ENCODE measurements at regions not wholly inside any gene's neighbourhood (a gene's known extent, or its start where the extent isn't known, plus 50 kb on each side); places are given as distances from the start of the nearest gene placed in this dataset.

DNA sequence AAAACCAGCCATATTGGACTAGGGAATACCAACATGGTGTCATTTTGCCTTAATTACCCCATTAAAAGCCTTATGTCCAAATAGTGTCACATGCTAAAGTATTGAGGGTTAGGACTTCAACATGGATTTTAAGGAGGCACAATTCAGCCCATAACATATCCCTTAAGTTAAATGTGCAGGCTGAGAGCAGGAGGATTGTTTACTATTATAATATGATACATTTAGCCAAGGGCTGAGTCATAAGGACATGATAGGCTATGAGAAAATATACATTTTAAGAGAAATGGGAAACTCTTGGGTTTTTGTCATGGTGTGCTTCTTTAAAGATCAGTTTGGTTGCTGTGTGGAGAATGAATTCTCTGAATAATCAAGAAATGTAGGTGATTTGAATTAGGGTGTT, 136.8 kb downstream of the RDH14 start:
- DNase-seq: no peak

DNA sequence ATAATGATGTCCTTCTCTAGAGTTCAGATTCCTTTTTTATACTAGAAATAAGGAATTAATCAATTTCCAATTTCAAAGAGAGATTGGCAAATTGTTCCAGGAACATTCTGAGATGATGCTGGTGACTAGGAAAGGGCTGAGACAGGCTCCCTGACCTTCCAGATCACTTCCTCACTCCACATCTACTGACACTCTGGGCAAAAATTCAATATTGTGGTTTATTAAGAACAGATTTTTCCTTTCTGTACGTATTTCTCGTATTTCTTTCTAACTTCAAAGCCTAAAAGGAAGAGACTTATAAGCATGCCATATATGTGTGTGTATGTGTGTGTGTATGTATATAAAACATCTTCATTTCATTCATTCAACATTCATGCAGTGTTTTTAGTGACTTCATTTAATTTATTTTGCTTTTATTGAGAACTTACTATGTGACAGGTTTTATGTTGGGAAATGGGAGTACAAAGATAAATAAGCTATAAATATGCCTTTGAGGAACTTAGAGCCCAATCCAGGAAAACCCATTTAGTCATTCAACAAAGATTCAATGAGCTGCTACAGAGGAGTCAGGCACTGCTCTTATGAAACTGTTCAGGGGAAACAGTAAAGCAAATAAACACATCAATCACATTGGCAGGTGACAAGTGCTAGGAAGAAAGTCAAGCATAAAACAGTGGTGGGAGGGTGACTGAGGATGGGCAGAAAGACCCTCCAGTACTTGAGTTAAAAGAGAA, 137.9 kb downstream of the RDH14 start:
- DNase-seq: no peak

DNA sequence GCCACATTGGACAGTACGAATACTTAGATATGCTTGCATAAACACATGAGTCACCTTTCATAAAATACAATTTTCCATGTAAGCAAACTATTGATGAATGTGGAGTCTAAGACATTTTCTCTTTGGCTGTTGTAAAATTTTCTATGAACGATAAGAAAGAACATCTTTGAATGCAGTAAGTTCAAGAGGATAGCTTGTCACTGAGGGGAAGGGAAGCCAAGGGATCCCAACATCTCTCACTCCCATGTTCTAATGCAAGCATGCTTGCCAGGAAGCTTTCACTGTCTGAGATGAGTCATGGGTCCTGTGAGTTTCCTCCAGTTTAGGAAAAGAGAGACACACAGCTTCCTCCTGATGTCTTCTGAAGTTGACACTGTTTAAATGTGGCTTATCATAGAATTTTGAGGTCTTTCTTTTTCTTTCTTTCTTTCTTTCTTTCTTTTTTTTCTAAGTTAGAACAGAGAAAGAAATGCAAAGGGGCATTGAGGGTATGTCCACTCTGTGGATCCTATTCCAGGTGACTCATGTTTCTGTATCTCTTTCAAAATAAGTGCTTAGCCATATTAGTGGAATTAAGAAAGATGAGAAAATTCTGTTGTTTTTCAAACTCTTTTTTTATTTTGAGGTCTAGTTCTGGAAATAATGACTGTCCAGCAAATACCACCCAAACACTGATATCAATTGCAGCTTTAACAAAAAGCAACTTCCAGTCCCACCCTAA, 146.6 kb downstream of the RDH14 start:
- DNase-seq: peak; percentile 74

DNA sequence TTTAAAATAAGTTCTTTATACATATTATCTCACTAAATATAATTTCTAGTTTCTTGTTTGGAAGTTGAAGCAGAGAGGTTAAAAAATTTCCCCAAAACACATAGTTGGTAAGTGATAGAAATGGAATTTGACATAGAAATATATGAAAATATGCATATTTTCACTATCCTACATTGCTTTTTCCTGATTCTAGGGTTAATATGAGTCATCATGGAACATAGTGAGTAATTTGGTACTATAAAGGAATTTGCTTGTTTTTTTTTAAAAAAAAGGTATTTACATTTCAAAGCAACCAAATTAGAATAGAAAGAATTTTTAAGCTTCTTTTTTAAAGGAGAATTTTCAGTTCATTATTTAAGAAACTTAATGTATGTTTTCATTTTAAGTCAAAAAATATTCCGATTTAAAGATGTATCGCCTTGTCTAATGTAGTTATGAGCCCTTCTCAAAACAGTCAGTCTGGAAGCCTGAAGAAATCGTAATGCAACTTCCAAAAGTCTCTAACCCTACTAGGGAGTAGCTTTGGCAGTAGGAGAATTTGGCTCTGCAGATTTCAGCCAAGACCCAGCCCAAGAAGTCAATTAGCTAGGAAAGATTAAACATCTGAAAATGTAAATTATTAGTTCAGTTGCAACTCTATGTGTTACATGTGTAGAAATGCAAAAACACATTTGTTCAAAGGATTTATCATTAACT, 147.3 kb downstream of the RDH14 start:
- DNase-seq: peak; percentile 36

DNA sequence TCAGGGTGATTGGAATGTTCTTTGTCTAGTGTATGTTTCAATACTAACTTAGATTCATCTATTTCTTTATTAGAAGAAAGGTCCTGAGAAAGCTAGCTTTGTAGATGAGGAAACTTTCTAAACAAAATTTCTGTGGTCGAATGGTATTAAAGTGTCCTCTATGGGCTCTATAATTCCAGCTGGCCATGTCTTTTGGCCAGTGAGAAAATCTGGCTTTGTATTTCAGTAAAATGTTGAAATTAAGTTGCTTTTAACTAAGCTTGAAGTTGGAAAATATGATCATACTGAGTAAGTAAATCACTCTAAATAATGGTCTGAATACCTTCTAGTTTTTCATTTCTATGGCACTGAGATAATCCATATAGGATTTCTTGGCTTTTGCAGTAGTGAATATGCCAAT, 148.8 kb downstream of the RDH14 start:
- no peak for DNase-seq

DNA sequence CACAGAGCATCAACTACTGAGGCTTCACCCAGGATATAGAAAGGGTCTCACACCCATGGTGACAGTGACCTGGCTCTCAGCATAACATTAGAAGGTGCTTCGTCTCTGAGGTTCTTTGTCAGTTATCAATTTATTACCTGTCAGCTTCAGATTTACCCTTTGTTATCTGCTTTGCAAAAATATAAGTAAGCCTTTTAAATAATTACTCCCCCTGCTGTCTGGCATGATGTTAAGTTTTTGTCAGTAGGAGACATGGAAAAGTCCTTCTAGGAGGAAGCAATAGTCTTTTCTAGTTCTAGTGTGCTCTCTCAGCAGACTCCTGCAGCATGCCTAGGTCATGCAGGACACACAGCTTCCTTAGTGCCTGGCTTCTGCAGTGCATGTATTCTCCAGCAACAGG, 149.9 kb downstream of the RDH14 start:
- DNase-seq: no peak

DNA sequence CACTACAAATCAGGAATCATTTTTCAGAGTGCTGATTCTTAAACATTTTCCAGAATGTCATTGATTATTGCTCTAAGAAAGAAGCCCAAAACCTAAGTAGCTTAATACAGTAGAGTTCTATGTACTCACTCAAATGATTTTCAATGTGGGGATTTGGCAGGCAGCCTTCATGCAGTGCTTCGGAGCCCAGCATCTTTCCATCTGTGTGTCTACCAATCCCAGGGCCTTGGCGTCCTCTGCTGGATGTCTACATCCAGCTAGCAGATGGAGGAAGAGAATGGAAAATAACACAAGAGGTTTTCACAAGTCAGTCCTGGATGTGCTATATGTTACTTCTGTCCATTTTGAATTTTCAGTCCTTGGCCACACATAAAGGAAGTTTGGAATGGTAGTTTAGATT, 151.8 kb downstream of the RDH14 start:
- DNase-seq: no peak

DNA sequence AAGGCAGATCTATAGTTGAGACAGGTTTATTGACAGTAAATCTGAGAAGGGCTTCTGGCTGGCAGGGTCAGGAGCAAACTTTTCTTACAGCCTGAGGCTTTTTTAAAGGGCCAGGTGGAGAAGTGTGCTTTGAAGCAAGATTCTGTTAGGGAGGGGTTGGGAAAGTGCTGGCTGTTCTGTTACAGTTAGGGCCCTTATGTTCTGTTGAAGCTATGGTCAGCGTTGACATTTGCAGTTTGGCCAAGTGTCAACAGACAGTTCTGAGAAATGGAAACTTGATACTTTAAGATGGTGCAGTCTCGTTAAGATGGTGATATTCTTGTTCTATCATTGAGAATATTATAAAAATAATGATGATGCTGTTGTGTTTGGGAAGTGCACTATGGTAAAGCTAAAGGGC, 154.2 kb downstream of the RDH14 start:
- no peak for DNase-seq

DNA sequence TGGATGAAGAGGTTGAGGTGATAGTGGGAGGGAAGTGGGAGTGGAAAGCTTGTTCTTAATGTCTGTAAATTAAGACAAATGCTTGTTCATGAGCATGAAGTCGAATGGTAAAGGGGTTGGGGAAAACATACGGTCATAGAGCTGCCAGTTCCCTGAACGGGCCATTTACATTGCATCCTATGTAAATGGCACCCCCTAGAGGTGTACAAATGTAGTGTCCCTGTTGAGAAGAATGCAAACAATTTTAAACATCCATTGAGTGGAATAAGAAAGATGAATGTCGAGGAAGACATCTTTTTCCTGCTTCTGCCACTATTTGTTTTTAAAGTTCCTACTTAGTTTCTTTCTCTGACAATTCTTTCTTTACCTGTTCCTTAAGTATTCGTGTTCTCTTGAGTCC, 155.7 kb downstream of the RDH14 start:
- DNase-seq: no peak

DNA sequence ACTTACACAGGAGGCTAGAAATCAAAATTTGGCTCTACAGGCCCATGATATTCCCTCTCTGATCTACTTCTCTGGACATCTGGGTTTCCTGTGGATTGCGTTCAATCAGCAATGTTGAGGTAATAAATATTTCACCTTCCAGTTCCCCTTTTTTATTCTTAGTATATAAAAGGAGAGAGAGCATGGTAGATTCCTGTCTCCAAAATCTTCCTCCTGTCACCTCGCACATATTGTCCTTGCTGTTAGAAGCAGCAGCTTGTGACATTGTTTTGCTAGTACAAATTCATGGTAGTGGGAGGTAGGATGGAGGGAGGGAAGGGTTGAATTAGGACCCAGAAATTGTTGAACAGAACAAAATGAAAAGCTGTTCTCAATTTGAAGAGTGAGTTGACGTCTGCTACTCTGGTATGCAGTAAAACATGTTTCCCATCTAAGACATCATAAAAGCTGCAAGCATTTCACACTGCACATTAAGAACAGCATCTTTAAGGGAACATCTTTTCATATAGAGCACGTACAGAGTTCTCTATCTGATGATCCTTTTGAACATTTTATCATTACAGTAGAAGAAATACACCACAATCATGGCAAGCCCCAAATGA, 156.4 kb downstream of the RDH14 start:
- DNase-seq: no peak

DNA sequence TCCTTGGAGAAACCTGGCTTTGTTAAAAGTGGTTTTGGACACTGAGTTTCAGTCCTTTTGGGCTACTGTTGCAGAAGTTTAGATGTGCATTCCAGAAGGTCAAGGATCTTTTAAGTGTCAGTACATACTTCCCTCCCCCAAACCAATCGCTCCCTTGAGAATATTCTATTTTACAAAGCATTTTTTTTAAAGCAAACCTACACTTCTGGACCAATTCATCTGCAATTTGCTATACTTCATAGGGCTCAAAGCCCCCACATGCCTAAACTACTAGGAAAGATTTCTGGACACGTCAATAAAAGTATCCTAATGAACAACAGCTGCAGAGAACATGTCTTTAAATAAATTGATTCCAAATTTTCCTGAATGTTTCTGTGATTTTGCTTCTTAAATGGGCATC, 157.6 kb downstream of the RDH14 start:
- no peak for DNase-seq

DNA sequence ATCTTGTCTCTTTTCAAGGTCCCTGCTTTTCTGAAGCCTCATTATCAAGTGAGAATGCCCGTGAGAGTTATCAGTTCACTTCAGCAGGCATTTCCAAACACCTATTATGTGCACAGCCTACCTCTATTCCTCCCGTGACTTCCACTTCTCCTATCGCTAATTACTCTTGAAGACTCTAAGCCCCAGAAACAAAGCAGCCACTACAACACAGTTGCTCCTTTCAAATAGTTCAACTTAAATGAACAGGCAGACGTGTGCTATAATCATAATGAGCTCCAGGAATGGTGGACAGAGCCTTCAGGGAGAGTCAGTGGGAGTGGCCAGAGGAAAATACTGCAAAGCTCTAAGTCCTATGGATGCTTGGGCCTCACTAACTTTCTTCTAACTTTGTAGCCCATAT, 159.0 kb downstream of the RDH14 start:
- DNase-seq: no peak

DNA sequence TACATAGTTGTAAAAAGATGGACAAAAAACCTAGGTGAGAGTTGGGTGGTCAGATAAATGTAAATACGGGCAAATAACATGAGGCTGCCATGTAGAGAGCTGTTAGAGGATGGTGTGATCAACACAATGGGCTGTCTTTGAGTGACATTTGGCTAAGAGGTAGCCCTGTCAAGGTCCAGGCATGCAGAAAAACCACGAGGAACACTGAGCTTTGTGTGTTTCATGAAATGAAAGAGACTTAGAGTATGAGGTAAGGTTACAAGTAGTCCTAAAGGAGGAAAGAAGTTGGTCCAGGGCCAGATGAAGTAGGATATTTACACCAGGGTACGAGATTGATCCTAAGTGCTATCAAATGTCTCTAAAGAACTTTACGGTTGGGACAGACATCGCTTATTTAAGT, 160.9 kb downstream of the RDH14 start:
- no peak for DNase-seq

DNA sequence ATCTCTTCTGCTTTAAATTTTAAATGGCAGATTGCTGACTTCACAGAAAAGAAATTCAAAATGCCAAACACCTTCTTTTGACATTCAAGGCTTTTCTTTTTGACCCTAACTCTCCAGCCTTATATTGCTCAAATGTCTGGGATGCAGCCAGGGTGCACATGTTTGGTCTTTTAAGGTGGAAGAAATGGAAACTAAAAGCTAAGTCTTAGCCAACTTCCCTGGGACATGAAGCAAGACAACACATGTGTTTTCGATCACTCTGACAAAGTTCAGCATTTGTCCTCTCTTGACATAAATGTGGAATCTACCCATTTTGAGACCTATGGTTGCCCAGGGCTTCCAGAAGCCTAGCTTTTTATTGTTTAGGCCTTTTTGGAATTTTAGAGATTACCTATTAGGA, 161.6 kb downstream of the RDH14 start:
- no peak for DNase-seq

DNA sequence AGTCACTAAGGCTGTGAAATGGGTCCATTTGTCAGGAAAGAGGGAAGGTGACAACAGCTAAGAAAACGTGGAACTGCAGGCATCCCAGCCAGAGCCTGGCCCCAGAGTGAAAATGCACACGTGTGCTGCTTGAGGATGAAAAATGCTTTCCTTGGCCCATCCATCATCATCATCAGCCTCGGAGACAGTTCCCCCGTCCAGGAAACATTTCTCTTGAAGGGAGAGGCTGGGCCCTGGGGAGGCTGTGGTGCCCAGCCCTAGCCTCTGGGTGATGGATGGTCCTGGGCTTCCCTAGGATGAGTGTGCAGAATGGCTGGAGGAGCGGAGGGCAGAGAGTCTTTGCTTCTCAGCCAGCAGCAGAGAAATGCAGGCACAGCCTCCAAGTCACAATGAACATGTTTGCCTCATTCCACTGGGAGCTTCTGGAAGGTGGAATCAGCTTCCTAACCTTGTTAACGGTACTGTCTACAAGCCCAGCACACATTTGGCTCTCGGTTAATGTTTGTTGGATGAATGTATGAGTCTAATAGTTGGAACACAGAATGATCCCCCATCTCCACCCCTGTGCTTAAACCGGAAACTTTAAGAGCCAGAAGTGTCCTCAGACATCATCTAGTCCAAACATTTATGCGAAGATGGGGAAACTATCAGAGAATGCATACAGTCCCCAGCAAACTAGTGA, 164.0 kb downstream of the RDH14 start:
- no peak for DNase-seq

DNA sequence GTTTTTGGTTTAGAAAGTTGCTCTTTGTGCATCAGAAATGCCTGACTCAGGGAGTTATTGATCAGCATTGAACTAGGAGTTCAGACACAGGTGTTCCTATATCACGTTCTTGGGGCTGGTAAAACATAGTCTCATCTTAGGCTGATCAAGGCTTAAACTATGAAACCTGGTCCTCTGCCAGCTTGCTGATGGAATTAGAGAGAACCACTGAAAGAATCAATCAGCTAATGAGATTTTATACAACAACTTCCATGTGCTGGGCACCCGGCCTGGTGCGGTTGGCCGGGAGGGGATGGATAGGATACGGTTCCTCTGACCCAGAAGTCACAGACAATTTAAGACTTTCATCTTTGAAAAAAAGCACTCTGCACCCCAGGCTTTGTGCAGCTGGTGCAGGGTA, 164.9 kb downstream of the RDH14 start:
- DNase-seq: no peak

DNA sequence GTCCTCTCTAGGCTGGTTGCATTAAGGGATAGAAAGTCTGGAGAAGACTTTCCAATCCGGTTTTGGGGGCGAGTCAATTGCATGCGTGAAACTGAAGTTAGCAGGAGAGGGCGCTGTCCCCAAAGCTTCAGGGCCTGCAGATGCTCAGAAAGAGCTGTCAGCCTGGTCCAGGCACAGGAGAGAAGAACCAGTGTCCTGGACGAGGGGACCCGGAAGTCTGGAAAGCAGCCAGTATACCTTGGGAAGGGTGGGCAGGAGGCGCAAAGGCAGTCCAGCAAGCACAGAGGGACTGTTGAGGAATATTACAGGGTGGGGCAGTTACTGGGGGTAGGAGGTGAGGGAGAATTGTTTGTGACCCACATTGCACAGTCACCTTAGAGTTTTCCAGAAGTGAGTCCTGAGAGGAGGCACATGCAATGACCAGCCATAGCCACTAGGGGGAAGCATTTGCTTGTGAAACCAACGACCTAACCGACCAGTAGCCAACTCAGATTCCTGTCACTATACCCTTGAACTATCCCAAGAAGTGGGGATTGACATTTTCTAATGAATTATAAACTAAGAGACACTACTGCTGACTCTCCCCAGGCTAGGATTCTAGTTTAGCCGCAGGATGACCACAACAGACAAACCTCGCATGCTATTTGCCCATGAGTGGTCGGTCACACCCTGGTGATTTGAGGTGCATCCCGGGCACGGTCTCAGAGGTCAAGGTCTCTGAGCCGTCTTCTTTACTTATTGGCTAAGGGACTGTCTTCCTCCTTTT, 172.8 kb downstream of the RDH14 start:
- peak; percentile 89 for DNase-seq

DNA sequence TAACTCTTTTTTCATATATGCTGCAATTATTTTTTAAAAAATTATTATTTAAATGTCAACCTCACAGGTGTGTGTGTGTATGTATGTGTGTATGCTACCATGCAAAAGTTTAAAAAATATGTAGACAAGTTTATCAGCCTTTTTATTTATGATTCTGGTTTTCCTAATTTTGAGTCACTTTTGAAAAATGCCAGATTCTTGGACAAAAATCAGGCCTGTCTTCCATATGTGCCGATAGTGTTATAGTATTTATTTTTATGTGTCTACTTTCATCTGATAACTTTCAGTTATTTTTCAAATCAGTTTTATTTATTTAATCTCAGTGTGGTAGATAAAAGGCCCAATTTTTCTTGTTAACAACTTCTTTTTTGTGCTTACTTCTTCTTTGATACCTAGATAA, 176.2 kb downstream of the RDH14 start:
- DNase-seq: no peak

DNA sequence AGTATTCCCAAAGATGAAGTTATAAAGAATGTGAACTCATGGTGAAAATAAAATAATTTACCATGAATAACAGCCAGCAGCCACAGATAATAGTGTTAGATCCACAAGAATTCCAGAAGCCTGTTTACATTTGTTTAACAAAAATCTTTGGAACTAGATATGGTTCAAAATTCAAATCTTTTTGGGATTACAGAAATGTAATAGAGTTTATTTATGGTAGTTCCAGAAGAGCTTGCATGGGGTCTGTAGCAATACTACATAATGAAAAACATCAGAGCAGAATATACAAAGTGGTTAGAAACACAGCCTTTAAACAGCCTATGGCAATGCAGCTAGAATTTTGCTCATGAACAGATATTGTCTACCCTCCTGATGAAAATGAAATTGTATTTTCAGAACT, 179.1 kb downstream of the RDH14 start:
- DNase-seq: no peak

DNA sequence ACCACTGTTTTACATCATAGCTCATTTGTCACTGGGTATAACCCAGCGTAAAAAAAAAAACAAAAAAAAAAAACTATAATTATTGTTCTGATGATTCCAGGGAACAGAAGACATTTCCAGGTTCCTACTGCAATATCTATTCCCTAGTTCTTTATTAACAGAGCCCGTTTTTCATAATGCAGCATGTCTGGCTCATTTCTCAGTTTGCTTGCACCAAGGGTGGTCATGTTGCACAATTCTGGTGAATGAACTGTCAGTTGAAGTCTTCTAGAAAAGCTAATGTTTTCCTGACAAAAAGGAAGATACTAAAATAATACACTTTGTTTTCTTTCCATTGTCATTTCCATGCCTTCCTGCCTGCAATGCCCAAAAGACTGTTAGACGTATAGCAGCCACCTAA, 180.1 kb downstream of the RDH14 start:
- no peak for DNase-seq

DNA sequence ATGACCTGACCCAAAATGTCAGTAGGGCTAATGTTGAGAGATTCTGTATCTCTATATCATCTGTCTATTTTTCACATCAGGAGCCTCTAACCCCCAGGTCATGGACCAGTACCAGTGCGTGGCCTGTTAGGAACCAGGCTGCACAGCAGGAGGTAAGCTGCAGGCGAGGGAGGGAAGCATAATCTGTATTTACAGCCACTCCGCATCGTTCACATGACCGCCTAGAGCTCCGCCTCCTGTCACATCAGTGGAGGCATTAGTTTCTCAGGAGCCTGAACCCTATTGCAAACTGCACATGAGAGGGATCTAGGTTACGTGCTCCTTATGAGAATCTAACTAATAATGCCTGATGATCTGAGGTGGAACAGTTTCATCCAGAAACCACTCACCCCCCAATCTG, 180.6 kb downstream of the RDH14 start:
- DNase-seq: no peak

DNA sequence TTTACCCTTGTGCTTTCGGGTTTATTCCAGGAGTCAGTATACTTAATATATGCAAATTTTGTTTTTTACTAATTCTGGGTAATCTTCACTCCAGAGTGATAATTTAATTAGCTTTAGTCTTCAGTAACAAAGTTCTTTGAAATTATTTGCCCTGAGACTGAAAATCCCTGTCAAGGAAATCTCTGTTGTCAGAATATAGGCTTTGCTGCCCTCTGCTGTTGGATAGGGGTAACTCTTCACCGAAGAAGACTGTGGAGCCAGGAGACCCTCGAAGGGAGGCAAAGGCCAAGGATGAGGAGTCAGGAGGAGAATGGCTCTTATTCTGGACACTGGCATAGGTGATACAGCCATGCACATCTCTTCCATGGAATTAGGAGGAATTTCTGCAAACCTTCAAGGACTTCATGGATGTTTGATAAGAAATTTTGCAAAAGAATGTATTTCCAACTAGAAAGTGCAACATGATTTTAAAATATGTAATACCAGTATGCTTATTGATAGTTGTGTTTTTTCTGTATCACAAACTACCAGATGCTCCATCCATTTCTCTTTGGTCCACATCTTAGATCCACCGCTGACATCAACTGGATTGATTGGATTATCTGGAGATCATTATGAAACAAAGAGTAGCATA, 182.3 kb downstream of the RDH14 start:
- DNase-seq: peak; percentile 69
